ENCODE measurements at regions not wholly inside any gene's neighbourhood (a gene's known extent, or its start where the extent isn't known, plus 50 kb on each side); places are given as distances from the start of the nearest gene placed in this dataset.

GRCh38 chr15:96764946-96765345, 434.4 kb downstream of the NR2F2 start:
- BruUV-seq (replicated peaks) = no TSS peak
- H3K9me1 ChIP-seq (replicated peaks; ENCODE audit: control insufficient read depth, extremely low read depth, insufficient read depth, low read length) = no peaks in the 10 kb centered on the region
- H3K4me1 ChIP-seq (ENCODE audit: control insufficient read depth, extremely low read depth, insufficient read depth, low read length) = no peaks in the 10 kb centered on the region
- H3K27ac ChIP-seq (ENCODE audit: insufficient read depth, low read depth, low read length) = no peak overlapping the region
- intact Hi-C loops (cut with micrococcal nuclease) = no loop called here
- H3K4me2 ChIP-seq (ENCODE audit: insufficient read depth, low read length) = no peak overlapping the region
- no peaks in the 10 kb centered on the region for H3K36me3 ChIP-seq (ENCODE audit: control insufficient read depth in 2 of 2, extremely low read depth in 1 of 2, insufficient read depth in 2 of 2, low read length in 2 of 2)
- no peaks in the 10 kb centered on the region for H3K79me2 ChIP-seq (ENCODE audit: control insufficient read depth, insufficient read depth, low read length)
- DNase-seq (ENCODE audit: low read depth, low spot score) (no peak), FAIRE-seq (no peak)
- no peak overlapping the region for H2AFZ ChIP-seq (ENCODE audit: low read depth, low read length)
- no peaks in the 10 kb centered on the region for H3K9me3 ChIP-seq (replicated peaks; ENCODE audit: control insufficient read depth, insufficient read depth, low read length)
- no peaks in the 10 kb centered on the region for H3K27me3 ChIP-seq (ENCODE audit: control insufficient read depth in 2 of 2, insufficient read depth in 2 of 2, low read length in 2 of 2)
- no peak overlapping the region for H3K9ac ChIP-seq (replicated peaks; ENCODE audit: extremely low read depth, insufficient read depth, low read length)
- ChIA-PET POLR2A (no interaction called here), CTCF (no interaction called here)
- no peak overlapping the region for H3K4me3 ChIP-seq (replicated peaks in 1 of 3; ENCODE audit: insufficient read depth in 1 of 3, low read depth in 1 of 3, low read length in 3 of 3)
- H4K20me1 ChIP-seq (replicated peaks; ENCODE audit: control insufficient read depth, extremely low read depth, insufficient read depth, low read length) = no peaks in the 10 kb centered on the region
- TF ChIP-seq JUN (IDR thresholded peaks at IDR 0.05; ENCODE audit: borderline replicate concordance, insufficient read depth, insufficient read length, low read depth) (no peak), POLR2A (IDR thresholded peaks at IDR 0.05; ENCODE audit: low read depth, low read length) (no peak), POLR2AphosphoS5 (IDR thresholded peaks at IDR 0.05; ENCODE audit: insufficient read depth, low read depth, low read length) (no peak), MAX (IDR thresholded peaks at IDR 0.05; ENCODE audit: insufficient read depth, insufficient read length) (no peak), FOS (IDR thresholded peaks at IDR 0.05; ENCODE audit: borderline replicate concordance, insufficient read depth, low read length) (no peak)
- dilution Hi-C loops (cut with MboI; ENCODE audit: extremely low pct_ligation_motif_present, low sequenced_read_pairs) = no loop called here

- ChIA-PET POLR2A (no interaction called here), CTCF (no interaction called here)
- Histone ChIP-seq H3K9me3 (replicated peaks; ENCODE audit: control insufficient read depth, insufficient read depth, low read length) (no peaks in the 10 kb centered on the region), H4K20me1 (replicated peaks; ENCODE audit: control insufficient read depth, extremely low read depth, insufficient read depth, low read length) (no peaks in the 10 kb centered on the region), H3K27me3 (ENCODE audit: control insufficient read depth in 2 of 2, insufficient read depth in 2 of 2, low read length in 2 of 2) (no peaks in the 10 kb centered on the region), H3K36me3 (ENCODE audit: control insufficient read depth in 2 of 2, extremely low read depth in 1 of 2, insufficient read depth in 2 of 2, low read length in 2 of 2) (no peaks in the 10 kb centered on the region), H3K4me2 (ENCODE audit: insufficient read depth, low read length) (no peak overlapping the region), H3K4me1 (ENCODE audit: control insufficient read depth, extremely low read depth, insufficient read depth, low read length) (no peaks in the 10 kb centered on the region), H3K79me2 (ENCODE audit: control insufficient read depth, insufficient read depth, low read length) (no peaks in the 10 kb centered on the region), H2AFZ (ENCODE audit: low read depth, low read length) (no peak overlapping the region), H3K9me1 (replicated peaks; ENCODE audit: control insufficient read depth, extremely low read depth, insufficient read depth, low read length) (no peaks in the 10 kb centered on the region), H3K27ac (ENCODE audit: insufficient read depth, low read depth, low read length) (no peak overlapping the region), H3K4me3 (replicated peaks in 1 of 3; ENCODE audit: insufficient read depth in 1 of 3, low read depth in 1 of 3, low read length in 3 of 3) (no peak overlapping the region), H3K9ac (replicated peaks; ENCODE audit: extremely low read depth, insufficient read depth, low read length) (no peak overlapping the region)
- FAIRE-seq = no peak
- TF ChIP-seq GATA2 (IDR thresholded peaks at IDR 0.05; ENCODE audit: insufficient read depth, insufficient read length, low read depth, low read length) (no peak), FOS (IDR thresholded peaks at IDR 0.05; ENCODE audit: borderline replicate concordance, insufficient read depth, low read length) (no peak), EZH2 (IDR thresholded peaks at IDR 0.05; ENCODE audit: borderline replicate concordance, low read depth, low read length, severe bottlenecking) (no peak), MAX (IDR thresholded peaks at IDR 0.05; ENCODE audit: insufficient read depth, insufficient read length) (no peak), MYC (IDR thresholded peaks at IDR 0.05; ENCODE audit: low read depth, low read length) (no peak)
- intact Hi-C loops (cut with micrococcal nuclease) = no loop called here
- dilution Hi-C loops (cut with MboI; ENCODE audit: extremely low pct_ligation_motif_present, low sequenced_read_pairs) = no loop called here
- no TSS peak for BruUV-seq (replicated peaks)
- no peak for DNase-seq (ENCODE audit: low read depth, low spot score)
Measured at GRCh38 chr15:96766366-96766765, 435.9 kb downstream of the NR2F2 start.

Measured in endothelial cell of umbilical vein (primary cell).